Left ventricle myocardium superior (tissue), 1 donor: ENCODE measurements at regions not wholly inside any gene's neighbourhood (a gene's known extent, or its start where the extent isn't known, plus 50 kb on each side); places are given as distances from the start of the nearest gene placed in this dataset.
A peak's percentile ranks its signal among the peaks of the same experiment; 100 is the strongest.

Experiments used
- ATAC-seq: fragments of 200-7000 bp; cut with Tn5 transposase; one replicate; pipeline ENCODE4 v1.9.1; 2020; ENCODE audit warnings: mild to moderate bottlenecking, moderate library complexity
- DNase-seq: peaks from one replicate; pipeline ENCODE4 v3.0.0-alpha.2; 2020
- intact Hi-C: fragments of 100-400 bp; cut with micrococcal nuclease; formaldehyde crosslinking; loops from one replicate; pipeline ENCODE4 v1.11.0; 2022
- donor health status: DM: no; HTN: yes; CAD: no; lungs with severe emphysema.

- ATAC-seq (no peak), DNase-seq (no peak)
- intact Hi-C loops = no loop called here
Observed at GRCh38 chr3:177811112-177811511, 613.8 kb upstream of the TBL1XR1 start.

- intact Hi-C loops = no loop called here
- no peak for DNase-seq
- no peak for ATAC-seq
Observed at GRCh38 chr3:177811835-177812234, 614.6 kb upstream of the TBL1XR1 start.

- DNase-seq (no peak), ATAC-seq (no peak)
- intact Hi-C loops = no loop called here
Observed at GRCh38 chr3:177812492-177812891, 615.2 kb upstream of the TBL1XR1 start.

- intact Hi-C loops = no loop called here
- peak; percentile 74 for ATAC-seq
- DNase-seq = peak; percentile 37
Observed at GRCh38 chr3:177813322-177813721, 616.0 kb upstream of the TBL1XR1 start.

- intact Hi-C loops = no loop called here
- no peak for DNase-seq
- ATAC-seq = peak; percentile 74
Observed at GRCh38 chr3:177816667-177817208, 619.5 kb upstream of the TBL1XR1 start.

- no peak for ATAC-seq
- intact Hi-C loops = no loop called here
- DNase-seq = no peak
Observed at GRCh38 chr3:177817751-177818150, 620.5 kb upstream of the TBL1XR1 start.

GRCh38 chr3:177818712-177819240 is 621.5 kb upstream of the TBL1XR1 start:
- intact Hi-C loops = no loop called here
- no peak for ATAC-seq

GRCh38 chr3:177820683-177821316 is 623.5 kb upstream of the TBL1XR1 start:
- intact Hi-C loops = no loop called here
- ATAC-seq = no peak

More at GRCh38 chr3:177818712-177819240, 621.5 kb upstream of the TBL1XR1 start:
- DNase-seq = no peak

GRCh38 chr3:177822681-177823096 is 625.4 kb upstream of the TBL1XR1 start:
- intact Hi-C loops = no loop called here
- DNase-seq (no peak), ATAC-seq (no peak)

More at GRCh38 chr3:177820683-177821316, 623.5 kb upstream of the TBL1XR1 start:
- no peak for DNase-seq

- intact Hi-C loops = no loop called here
- DNase-seq (no peak), ATAC-seq (peak; percentile 11)
Observed at GRCh38 chr3:177823701-177824189, 626.5 kb upstream of the TBL1XR1 start.

- peak; percentile 93 for ATAC-seq
- intact Hi-C loops = no loop called here
- DNase-seq = peak; percentile 70
Observed at GRCh38 chr3:177824190-177824786, 627.0 kb upstream of the TBL1XR1 start.

- DNase-seq (no peak), ATAC-seq (peak; percentile 29)
- intact Hi-C loops = no loop called here
Observed at GRCh38 chr3:177824841-177825240, 627.6 kb upstream of the TBL1XR1 start.

GRCh38 chr3:177826253-177826652 is 629.0 kb upstream of the TBL1XR1 start:
- intact Hi-C loops = no loop called here
- DNase-seq (no peak), ATAC-seq (no peak)

GRCh38 chr3:177827511-177828207 is 630.4 kb upstream of the TBL1XR1 start:
- no peak for ATAC-seq
- intact Hi-C loops = no loop called here
- DNase-seq = no peak

- intact Hi-C loops = no loop called here
- DNase-seq (no peak), ATAC-seq (no peak)
Observed at GRCh38 chr3:177828208-177828565, 630.9 kb upstream of the TBL1XR1 start.

- peak; percentile 91 for ATAC-seq
- intact Hi-C loops = no loop called here
Observed at GRCh38 chr3:177830411-177830849, 633.1 kb upstream of the TBL1XR1 start.

GRCh38 chr3:177831361-177831760 is 634.1 kb upstream of the TBL1XR1 start:
- intact Hi-C loops = no loop called here
- no peak for DNase-seq
- no peak for ATAC-seq

More at GRCh38 chr3:177830411-177830849, 633.1 kb upstream of the TBL1XR1 start:
- DNase-seq = no peak

GRCh38 chr3:177832880-177833279 is 635.6 kb upstream of the TBL1XR1 start:
- DNase-seq (no peak), ATAC-seq (peak; percentile 33)
- intact Hi-C loops = no loop called here

- DNase-seq (no peak), ATAC-seq (no peak)
- intact Hi-C loops = no loop called here
Observed at GRCh38 chr3:177833332-177833731, 636.0 kb upstream of the TBL1XR1 start.

- intact Hi-C loops = no loop called here
- no peak for DNase-seq
- ATAC-seq = no peak
Observed at GRCh38 chr3:177835008-177835407, 637.7 kb upstream of the TBL1XR1 start.
